Hepatocyte (in vitro differentiated cells): ENCODE measurements at regions not wholly inside any gene's neighbourhood (a gene's known extent, or its start where the extent isn't known, plus 50 kb on each side); places are given as distances from the start of the nearest gene placed in this dataset.

Experiments used
- DNase-seq: peaks from one replicate; pipeline ENCODE4 v3.0.0-alpha.2; 2016; ENCODE audit warnings: low spot score
- H2AFZ ChIP-seq: fragments of 200-600 bp; sonication (generic); 2 replicates; pipeline ENCODE4 v1.6.0; 2016; ENCODE audit warnings: antibody characterized with exemption, mild to moderate bottlenecking
- H3K27ac ChIP-seq: fragments of 200-600 bp; sonication (generic); 2 replicates; pipeline ENCODE4 v1.5.1; 2016; ENCODE audit warnings: mild to moderate bottlenecking
- H3K27me3 ChIP-seq: fragments of 200-600 bp; sonication (generic); 2 replicates; pipeline ENCODE4 v1.6.1; 2016
- H3K36me3 ChIP-seq: fragments of 200-600 bp; sonication (generic); replicated peaks from 2 replicates; pipeline ENCODE4 v1.5.1; 2016; ENCODE audit warnings: low read depth; ENCODE audit not compliant: insufficient read depth
- H3K4me1 ChIP-seq: fragments of 200-600 bp; sonication (generic); 2 replicates; pipeline ENCODE4 v1.5.1; 2016; ENCODE audit warnings: mild to moderate bottlenecking, moderate library complexity; ENCODE audit not compliant: insufficient read depth
- H3K4me2 ChIP-seq: fragments of 200-600 bp; sonication (generic); 2 replicates; pipeline ENCODE4 v1.6.0; 2016
- H3K4me3 ChIP-seq: fragments of 200-600 bp; sonication (generic); 2 replicates; pipeline ENCODE4 v1.5.1; 2016; ENCODE audit warnings: mild to moderate bottlenecking
- H3K79me2 ChIP-seq: fragments of 200-600 bp; sonication (generic); 2 replicates; pipeline ENCODE4 v1.6.0; 2017; ENCODE audit warnings: mild to moderate bottlenecking
- H3K9me2 ChIP-seq: fragments of 200-600 bp; sonication (generic); replicated peaks from 2 replicates; pipeline ENCODE4 v1.6.0; 2017; ENCODE audit warnings: mild to moderate bottlenecking; ENCODE audit not compliant: insufficient read depth
- H3K9me3 ChIP-seq: fragments of 200-600 bp; sonication (generic); 2 replicates; pipeline ENCODE4 v1.5.1; 2016; ENCODE audit warnings: low read depth, mild to moderate bottlenecking
- H4K20me1 ChIP-seq: fragments of 200-600 bp; sonication (generic); 2 replicates; pipeline ENCODE4 v1.6.0; 2016; ENCODE audit warnings: mild to moderate bottlenecking; ENCODE audit not compliant: insufficient read depth, poor library complexity, severe bottlenecking
- EZH2 ChIP-seq: fragments of 200-600 bp; sonication (generic); IDR thresholded peaks from 2 replicates; pipeline ENCODE4 v1.6.1; 2016; ENCODE audit warnings: antibody characterized with exemption, mild to moderate bottlenecking, borderline replicate concordance
- EZH2phosphoT487 ChIP-seq: fragments of 200-600 bp; sonication (generic); IDR thresholded peaks from one replicate; pipeline ENCODE4 v1.6.1; 2018; ENCODE audit warnings: antibody characterized with exemption, mild to moderate bottlenecking, low read depth, moderate library complexity; ENCODE audit not compliant: unreplicated experiment, severe bottlenecking
- WGBS: methylation state at CpG from one replicate; pipeline ENCODE4 v1.1.6; 2016; ENCODE audit warnings: low lambda C conversion rate; ENCODE audit errors: missing lambda C conversion rate; 5-methylcytosine and 5-hydroxymethylcytosine counted together
- TF ChIP-seq, protein P1 (sequence below): fragments of 200-600 bp; sonication (generic); IDR thresholded peaks from 2 replicates; pipeline ENCODE4 v1.5.1; 2016; ENCODE audit warnings: antibody characterized with exemption, mild to moderate bottlenecking; ENCODE audit not compliant: poor library complexity

DNA sequence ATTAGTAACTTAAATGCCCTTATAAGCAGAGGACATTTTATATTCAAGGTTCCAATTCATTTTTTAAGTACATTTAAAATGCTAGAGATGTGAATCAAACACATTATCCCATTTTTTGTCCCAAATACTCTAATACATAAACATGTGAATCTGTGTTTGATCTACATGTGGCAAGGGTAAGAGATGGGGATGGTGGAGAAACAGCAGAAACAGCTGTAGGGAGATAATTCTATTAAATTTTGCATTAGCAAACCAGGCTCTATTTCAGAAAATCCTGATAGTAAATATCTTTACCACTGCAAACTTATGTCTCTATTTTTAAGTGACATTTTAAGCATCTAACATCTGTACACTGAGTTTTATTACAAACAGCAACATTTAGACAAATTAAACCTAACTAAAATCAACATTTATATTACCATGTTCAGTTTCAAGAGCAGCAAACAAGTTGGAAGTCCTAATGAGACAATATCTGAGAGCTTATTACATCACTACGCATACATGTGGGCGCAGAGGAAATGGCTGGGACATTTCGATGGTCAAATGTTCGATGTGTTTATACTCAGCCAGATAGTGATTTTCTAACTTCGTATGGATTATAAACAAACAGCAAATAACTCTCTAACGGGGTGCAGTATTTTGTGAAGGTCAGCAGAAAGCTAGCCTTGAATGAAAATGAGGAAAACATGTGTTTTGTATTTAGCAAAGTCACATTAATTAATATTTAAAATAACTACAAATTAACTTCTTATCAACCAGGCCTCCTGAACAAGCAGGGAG lies 165.1 kb downstream of the GJA1 start:
- Histone ChIP-seq H3K9me2 (no peaks in the 10 kb centered on the region), H3K9me3 (no peaks in the 10 kb centered on the region), H4K20me1 (no peaks in the 10 kb centered on the region), H3K4me1 (no peaks in the 10 kb centered on the region), H2AFZ (no peak overlapping the region), H3K27me3 (no peaks in the 10 kb centered on the region), H3K27ac (peak overlapping the region; percentile 29), H3K79me2 (no peaks in the 10 kb centered on the region), H3K36me3 (no peaks in the 10 kb centered on the region), H3K4me2 (no peak overlapping the region), H3K4me3 (no peak overlapping the region)
- 54% methylated on average over 6 of the region's 6 CpGs for WGBS
- TF ChIP-seq EZH2phosphoT487 = no peak
- no peak for TF ChIP-seq EZH2
- TF ChIP-seq, protein P1, sequence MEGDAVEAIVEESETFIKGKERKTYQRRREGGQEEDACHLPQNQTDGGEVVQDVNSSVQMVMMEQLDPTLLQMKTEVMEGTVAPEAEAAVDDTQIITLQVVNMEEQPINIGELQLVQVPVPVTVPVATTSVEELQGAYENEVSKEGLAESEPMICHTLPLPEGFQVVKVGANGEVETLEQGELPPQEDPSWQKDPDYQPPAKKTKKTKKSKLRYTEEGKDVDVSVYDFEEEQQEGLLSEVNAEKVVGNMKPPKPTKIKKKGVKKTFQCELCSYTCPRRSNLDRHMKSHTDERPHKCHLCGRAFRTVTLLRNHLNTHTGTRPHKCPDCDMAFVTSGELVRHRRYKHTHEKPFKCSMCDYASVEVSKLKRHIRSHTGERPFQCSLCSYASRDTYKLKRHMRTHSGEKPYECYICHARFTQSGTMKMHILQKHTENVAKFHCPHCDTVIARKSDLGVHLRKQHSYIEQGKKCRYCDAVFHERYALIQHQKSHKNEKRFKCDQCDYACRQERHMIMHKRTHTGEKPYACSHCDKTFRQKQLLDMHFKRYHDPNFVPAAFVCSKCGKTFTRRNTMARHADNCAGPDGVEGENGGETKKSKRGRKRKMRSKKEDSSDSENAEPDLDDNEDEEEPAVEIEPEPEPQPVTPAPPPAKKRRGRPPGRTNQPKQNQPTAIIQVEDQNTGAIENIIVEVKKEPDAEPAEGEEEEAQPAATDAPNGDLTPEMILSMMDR = no peak
- DNase-seq = no peak

DNA sequence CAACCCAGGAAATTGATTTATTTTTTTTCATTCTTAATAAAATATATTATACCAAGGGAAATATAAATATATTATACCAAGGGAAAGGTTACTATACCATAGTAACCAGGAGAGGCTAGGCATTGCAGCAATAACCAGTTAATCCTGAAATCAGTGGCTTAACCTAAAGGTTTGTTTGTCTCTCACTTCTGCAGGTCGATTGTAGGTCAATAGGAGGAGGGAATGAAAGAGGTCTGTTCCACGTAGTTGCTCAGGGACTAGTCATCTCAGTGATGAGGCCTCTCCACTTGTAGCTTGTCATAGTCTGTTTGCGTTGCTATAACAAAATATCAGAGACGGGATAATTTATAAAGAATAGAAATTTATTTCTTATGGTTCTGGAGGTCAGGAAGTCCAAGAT lies 168.0 kb downstream of the GJA1 start:
- TF ChIP-seq, protein P1 = no peak
- TF ChIP-seq EZH2 (no peak), EZH2phosphoT487 (no peak)
- H3K4me3 ChIP-seq = no peak overlapping the region
- H3K4me1 ChIP-seq = no peaks in the 10 kb centered on the region
- no peak overlapping the region for H3K27ac ChIP-seq
- H3K9me3 ChIP-seq = no peaks in the 10 kb centered on the region
- H3K4me2 ChIP-seq = no peak overlapping the region
- H3K27me3 ChIP-seq = no peaks in the 10 kb centered on the region
- H3K36me3 ChIP-seq = no peaks in the 10 kb centered on the region
- no peaks in the 10 kb centered on the region for H3K9me2 ChIP-seq
- H3K79me2 ChIP-seq = no peaks in the 10 kb centered on the region
- WGBS = 63% methylated on average over 4 of the region's 4 CpGs
- DNase-seq = no peak
- no peaks in the 10 kb centered on the region for H4K20me1 ChIP-seq
- no peak overlapping the region for H2AFZ ChIP-seq

DNA sequence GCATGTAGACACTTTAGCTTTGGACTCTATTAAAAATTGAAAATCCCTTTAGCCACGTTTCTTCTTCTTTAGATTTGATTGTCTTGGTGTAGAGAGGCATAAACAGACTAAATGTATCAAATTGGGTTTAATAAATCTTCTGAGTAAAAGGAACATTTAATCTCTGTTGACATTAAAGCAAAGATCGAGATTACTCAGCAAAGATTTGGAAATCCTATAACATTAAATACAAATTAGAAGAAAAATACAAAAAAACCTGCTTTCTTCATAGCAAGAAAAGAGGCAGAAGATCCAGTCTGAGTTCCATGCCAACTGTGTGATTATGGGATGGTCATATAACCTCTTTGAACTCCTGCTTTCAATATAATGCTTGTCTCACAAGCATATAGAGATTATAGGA lies 172.3 kb downstream of the GJA1 start:
- no peak for DNase-seq
- TF ChIP-seq EZH2 = no peak
- no peak overlapping the region for H3K4me2 ChIP-seq
- 78% methylated on average over 2 of the region's 2 CpGs for WGBS
- no peaks in the 10 kb centered on the region for H3K9me3 ChIP-seq
- no peaks in the 10 kb centered on the region for H4K20me1 ChIP-seq
- no peaks in the 10 kb centered on the region for H3K9me2 ChIP-seq
- no peak overlapping the region for H3K27ac ChIP-seq
- H3K36me3 ChIP-seq = no peaks in the 10 kb centered on the region
- H3K27me3 ChIP-seq = no peaks in the 10 kb centered on the region
- H2AFZ ChIP-seq = no peak overlapping the region
- H3K79me2 ChIP-seq = no peaks in the 10 kb centered on the region
- H3K4me1 ChIP-seq = no peaks in the 10 kb centered on the region
- no peak overlapping the region for H3K4me3 ChIP-seq

DNA sequence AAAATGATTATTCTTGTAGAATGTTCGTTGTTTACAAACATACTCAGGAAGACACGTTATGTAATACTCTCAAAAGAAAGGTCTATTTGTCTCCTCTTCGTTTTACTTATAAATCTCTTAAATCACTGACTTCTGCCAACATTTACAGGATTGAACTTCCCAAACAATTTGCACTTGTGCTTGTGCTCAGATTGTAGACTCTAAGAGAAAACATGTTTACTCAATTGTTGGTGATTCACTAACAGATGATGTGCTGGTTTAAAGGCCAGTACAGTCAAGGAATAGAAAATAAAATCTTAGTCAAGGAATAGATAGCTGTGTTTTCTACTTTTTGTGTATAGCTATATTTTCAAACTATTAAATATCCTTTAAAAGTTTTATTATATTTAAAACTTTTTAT lies 172.8 kb downstream of the GJA1 start:
- no peaks in the 10 kb centered on the region for H3K36me3 ChIP-seq
- H3K9me3 ChIP-seq = no peaks in the 10 kb centered on the region
- H4K20me1 ChIP-seq = no peaks in the 10 kb centered on the region
- no peaks in the 10 kb centered on the region for H3K4me1 ChIP-seq
- TF ChIP-seq EZH2phosphoT487 (no peak), EZH2 (no peak)
- TF ChIP-seq, protein P1 = no peak
- DNase-seq = no peak
- H3K79me2 ChIP-seq = no peaks in the 10 kb centered on the region
- H3K27me3 ChIP-seq = no peaks in the 10 kb centered on the region
- no peaks in the 10 kb centered on the region for H3K9me2 ChIP-seq
- no peak overlapping the region for H3K4me3 ChIP-seq
- H3K27ac ChIP-seq = no peak overlapping the region
- no peak overlapping the region for H3K4me2 ChIP-seq
- no peak overlapping the region for H2AFZ ChIP-seq
- WGBS = 48% methylated on average over 3 of the region's 3 CpGs
